ENCODE measurements at regions not wholly inside any gene's neighbourhood (a gene's known extent, or its start where the extent isn't known, plus 50 kb on each side); places are given as distances from the start of the nearest gene placed in this dataset.

GRCh38 chr18:69109686-69110085 lies 291.0 kb upstream of the DOK6 start:
- H3K18ac ChIP-seq (ENCODE audit: low read depth, low read length): no peak overlapping the region
- in situ Hi-C loops (cut with MboI; ENCODE audit: low sequenced_read_pairs) (no loop called here), intact Hi-C loops (cut with micrococcal nuclease) (no loop called here), dilution Hi-C loops (cut with HindIII; ENCODE audit: low sequenced_read_pairs, unreplicated experiment) (no loop called here)
- H3K9ac ChIP-seq (ENCODE audit: low read depth, low read length): no peak overlapping the region
- BruUV-seq (replicated peaks): no TSS peak
- TF ChIP-seq BHLHE40 (IDR thresholded peaks at IDR 0.05; ENCODE audit: low read depth, low read length) (no peak), ELK1 (IDR thresholded peaks at IDR 0.05; ENCODE audit: borderline replicate concordance, low read depth, low read length) (no peak), CTCF (conservative IDR thresholded peaks at IDR 0.05; ENCODE audit: low read depth, low read length) (no peak), CEBPB (IDR thresholded peaks at IDR 0.05; ENCODE audit: low read depth, low read length) (no peak), RFX5 (IDR thresholded peaks at IDR 0.05; ENCODE audit: low read depth, low read length) (no peak), MXI1 (IDR thresholded peaks at IDR 0.05; ENCODE audit: borderline replicate concordance, low read depth, low read length) (no peak)
- H4K8ac ChIP-seq (ENCODE audit: low read depth in 2 of 2, low read length in 2 of 2): no peak overlapping the region
- H2BK15ac ChIP-seq (ENCODE audit: low read depth, low read length): no peak overlapping the region
- H4K5ac ChIP-seq (ENCODE audit: low read depth, low read length): no peak overlapping the region
- H3K4ac ChIP-seq (ENCODE audit: low read depth, low read length): no peak overlapping the region
- CTCF ChIA-PET: no interaction called here
- H2BK20ac ChIP-seq (ENCODE audit: low read depth, low read length): no peak overlapping the region
- peak; percentile 0 for DNase-seq
- no peak overlapping the region for H2BK120ac ChIP-seq (ENCODE audit: low read depth, low read length)
- no peaks in the 10 kb centered on the region for H3K9me1 ChIP-seq (ENCODE audit: insufficient read depth, low read length)
- H4K20me1 ChIP-seq (ENCODE audit: insufficient read depth, low read length): no peaks in the 10 kb centered on the region
- H3K36me3 ChIP-seq (ENCODE audit: control insufficient read depth, insufficient read depth, low read length): no peaks in the 10 kb centered on the region
- H2BK5ac ChIP-seq (ENCODE audit: low read depth, low read length, poor library complexity, severe bottlenecking): no peak overlapping the region
- no peak overlapping the region for H3K14ac ChIP-seq (replicated peaks; ENCODE audit: low read depth, low read length)
- whole genome bisulfite sequencing, 2 experiments (ENCODE audit: extremely low coverage in 2 of 2, insufficient read length in 1 of 2): no CpG with 5 or more reads among the region's 2 CpGs
- no peaks in the 10 kb centered on the region for H3K9me3 ChIP-seq (ENCODE audit: control insufficient read depth, insufficient read depth, low read length)
- no peaks in the 10 kb centered on the region for H3K79me1 ChIP-seq (ENCODE audit: low read depth in 1 of 2, low read length in 2 of 2)
- H3K4me1 ChIP-seq (ENCODE audit: control insufficient read depth, insufficient read depth, low read length): no peaks in the 10 kb centered on the region
- H3K27ac ChIP-seq (ENCODE audit: insufficient read depth, low read length): no peak overlapping the region
- H2AK5ac ChIP-seq (ENCODE audit: low read depth, low read length): no peak overlapping the region
- no peak overlapping the region for H3K4me2 ChIP-seq (ENCODE audit: low read depth, low read length)
- H3K4me3 ChIP-seq (ENCODE audit: insufficient read depth, low read depth, low read length): no peak overlapping the region
- H3K23ac ChIP-seq (ENCODE audit: low read depth, low read length): no peak overlapping the region
- H3K27me3 ChIP-seq (ENCODE audit: control insufficient read depth, insufficient read depth, low read length): no peaks in the 10 kb centered on the region
- no peak overlapping the region for H4K91ac ChIP-seq (ENCODE audit: insufficient read depth, low read depth, low read length)
- no peak overlapping the region for H3K56ac ChIP-seq (ENCODE audit: extremely low read depth, insufficient read depth, low read length)
- no peak for ATAC-seq (ENCODE audit: low read depth)
- no peak overlapping the region for H2AK9ac ChIP-seq (replicated peaks; ENCODE audit: low read depth, low read length, poor library complexity)
- POLR2A ChIA-PET (ENCODE audit: unreplicated experiment): no interaction called here
- H2AFZ ChIP-seq (replicated peaks; ENCODE audit: low read length, poor library complexity): no peak overlapping the region
